Cerebellar cortex (tissue), 1 donor: ENCODE measurements at regions not wholly inside any gene's neighbourhood (a gene's known extent, or its start where the extent isn't known, plus 50 kb on each side); places are given as distances from the start of the nearest gene placed in this dataset.
"Not testable (repeated sequence)": the region's sequence is repeated elsewhere in the genome, so short reads cannot be mapped to it uniquely, and the experiment has no call there.

Experiments
- DNase-seq: peaks from one replicate; pipeline ENCODE4 v3.0.0-alpha.2; 2015; ENCODE audit warnings: low spot score

DNA sequence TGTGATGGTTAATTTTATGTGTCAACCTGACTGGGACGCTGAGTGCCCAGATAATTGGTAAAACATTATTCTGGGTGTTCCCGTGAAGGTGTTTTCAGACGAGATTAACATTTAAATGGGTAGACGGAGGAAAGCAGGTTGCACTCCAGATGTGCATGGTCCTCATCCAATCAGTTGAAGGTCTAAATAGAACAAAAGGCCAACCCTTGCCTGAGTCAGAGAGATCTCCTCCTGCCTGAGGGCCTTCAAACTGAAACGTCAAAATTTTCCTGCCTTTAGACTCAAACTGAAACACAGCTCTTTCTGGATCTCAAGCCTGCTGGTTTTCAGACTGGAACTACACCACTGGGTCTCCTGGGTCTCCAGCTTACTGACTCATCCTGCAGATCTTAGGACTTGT is 73.5 kb downstream of the NPIPA8 start:
- not testable (repeated sequence) for DNase-seq

DNA sequence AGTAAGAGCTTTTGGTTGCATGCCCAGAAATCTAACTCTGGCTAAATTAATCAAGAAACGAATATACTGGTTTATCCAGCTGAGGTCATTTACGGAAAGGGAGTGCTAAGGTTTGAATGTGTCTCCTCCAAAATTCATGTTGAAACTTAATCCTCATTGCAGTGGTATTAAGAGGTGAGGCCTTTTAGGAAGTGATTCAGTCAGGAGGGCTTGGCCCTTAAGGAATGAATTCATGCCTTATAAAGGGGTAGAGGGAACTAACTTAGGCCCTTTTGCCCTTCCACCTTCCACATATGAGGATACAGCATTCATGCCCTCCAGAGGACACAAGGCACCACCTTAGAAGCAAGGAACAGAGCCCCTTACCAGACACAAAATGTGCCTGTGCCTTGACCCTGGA is 74.7 kb downstream of the NPIPA8 start:
- DNase-seq: not testable (repeated sequence)

DNA sequence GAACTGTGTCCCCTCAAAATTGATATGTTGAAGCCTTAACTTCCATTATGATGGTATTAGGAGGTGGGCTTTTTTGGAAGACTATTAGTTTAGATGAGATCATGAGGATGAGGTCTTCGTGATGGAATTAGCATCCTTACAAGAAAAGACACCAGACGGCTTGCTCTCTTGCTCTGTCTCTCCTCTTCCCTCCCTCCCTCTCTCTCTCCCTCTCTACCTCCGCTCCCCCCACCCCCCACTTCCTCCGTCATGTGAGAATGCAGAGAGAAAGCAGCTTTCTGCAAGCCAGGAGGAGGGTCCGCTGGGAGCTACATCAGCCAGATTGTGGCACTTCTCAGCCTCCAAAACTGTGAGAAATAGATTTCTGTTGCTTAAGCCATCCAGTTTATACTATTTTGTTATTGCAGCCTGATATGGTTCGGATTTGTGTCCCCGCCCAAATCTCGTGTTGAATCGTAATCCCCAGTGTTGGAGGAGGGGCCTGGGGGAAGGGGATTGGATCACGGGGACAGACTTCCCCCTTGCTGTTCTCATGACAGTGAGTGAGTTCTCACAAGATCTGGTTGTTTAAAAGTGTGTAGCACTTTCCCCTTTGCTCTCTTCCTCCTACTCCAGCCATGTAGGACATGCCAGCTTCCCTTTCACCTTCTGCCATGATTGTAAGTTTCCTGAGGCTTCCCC is 76.9 kb downstream of the NPIPA8 start:
- DNase-seq: not testable (repeated sequence)

DNA sequence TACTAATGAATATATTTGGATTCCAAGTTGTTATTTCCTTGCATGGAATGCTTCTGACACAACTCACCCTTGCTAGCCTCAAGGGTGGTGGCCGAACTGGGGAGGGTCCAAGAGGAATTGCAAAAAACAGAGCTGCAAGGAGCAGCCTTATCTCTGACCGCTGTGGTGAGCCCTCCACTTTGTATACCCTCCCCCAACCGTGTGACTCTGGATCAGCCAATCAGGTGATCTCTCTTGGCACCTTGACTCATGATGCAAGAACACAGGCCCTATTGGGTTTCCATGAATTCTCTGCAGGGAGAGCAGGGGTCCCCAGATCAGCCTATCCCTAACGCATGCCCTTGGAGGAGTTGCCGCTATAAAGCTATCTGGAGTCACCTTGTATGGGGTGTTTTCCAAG is 83.6 kb downstream of the NPIPA8 start:
- DNase-seq: not testable (repeated sequence)

DNA sequence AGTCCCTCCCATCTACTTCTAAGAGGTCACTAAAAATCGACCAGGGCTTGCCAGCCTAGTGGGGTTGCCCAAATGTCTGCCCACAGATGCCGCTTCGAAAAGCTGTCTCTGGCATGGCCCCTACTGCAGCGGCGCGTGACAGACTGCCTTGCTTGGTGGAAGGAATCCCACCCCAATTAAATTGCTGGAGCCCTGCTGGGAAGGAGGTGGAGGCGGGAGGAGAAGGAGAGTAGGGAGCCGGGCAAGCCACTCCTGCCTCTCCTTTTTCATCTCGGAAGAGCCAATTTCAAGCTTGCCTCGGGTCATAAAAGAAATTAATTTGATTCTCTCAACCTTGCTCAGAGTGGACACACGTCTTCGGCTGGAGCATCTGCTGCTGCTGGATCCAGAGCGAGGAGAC is 106.0 kb downstream of the NPIPA8 start:
- not testable (repeated sequence) for DNase-seq

DNA sequence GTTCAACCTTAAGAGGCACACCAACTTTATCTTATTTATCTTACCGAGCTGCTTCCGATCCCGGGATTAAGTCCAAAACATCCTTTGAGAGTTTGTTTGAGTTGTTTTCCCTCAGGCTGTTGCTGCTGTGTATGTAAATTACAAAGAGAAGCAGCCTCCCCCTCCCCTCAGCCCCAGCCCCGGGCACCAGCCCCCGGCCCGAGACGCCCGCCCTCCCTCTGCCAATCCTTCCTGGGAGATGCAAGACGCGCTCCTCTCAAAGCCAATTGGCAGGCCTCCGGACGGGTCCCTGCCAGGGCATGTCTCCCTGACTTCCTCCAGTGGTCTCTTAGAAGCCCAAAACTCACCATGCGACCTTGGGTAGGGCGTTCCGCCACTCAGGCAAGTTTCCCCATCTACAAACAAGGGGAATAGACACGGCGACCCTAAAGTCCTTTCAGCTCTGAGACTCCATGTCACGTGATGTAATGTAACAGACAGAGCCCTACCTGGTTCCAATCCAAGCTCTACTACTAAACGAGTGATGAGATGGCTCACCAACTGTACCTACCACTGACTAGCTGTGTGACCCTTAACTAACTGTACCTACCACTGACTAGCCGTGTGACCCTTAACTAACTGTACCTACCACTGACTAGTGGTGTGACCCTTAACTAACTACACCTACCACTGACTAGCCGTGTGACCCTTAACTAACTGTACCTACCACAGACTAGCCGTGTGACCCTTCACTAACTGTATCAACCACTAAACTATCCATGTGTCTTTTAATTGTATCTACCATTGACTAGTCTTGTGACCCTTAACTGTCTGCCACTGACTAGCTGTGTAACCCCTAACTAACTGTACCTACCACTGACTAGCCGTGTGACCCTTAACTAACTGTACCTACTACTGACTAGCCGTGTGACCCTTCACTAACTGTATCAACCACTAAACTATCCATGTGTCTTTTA is 114.2 kb downstream of the NPIPA8 start:
- not testable (repeated sequence) for DNase-seq

DNA sequence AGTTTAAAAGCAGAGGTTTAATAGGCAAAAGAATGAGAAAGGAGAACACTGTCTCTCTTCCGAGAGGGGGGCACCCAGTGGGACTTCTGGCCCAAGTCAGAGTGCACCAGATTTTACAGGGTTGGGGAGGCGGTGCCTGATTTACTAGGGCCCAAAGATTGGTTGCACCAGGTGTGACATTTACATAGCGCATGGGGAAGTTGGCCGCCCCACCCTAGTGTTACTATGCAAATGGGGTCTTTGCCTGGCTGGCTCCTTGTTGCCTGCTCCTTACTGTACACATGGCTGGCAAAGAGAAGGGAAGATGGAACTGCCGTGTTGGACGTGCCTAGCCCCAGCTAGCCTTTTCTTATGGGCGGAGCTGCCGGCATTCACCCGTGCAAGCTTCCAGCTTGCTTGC is 118.8 kb downstream of the NPIPA8 start:
- not testable (repeated sequence) for DNase-seq

DNA sequence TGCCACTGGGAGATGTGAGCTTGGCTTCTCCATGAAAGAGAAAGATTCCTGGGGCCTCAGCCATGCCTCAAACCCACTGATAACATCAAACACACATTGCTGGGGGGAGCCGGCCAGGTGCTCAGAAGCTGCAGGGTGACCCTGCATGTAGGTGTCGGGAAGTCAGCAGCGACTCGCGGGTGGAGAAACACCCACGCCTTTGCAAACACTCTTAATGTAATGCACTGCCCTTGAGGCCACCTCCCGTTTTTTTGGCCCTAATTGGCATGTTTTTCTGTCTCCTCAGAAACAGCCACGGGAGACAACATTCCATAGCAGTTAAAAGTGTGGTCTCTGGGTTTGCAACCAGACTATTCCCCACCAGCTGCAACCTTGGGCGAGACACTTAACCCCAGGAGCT is 119.7 kb downstream of the NPIPA8 start:
- not testable (repeated sequence) for DNase-seq

DNA sequence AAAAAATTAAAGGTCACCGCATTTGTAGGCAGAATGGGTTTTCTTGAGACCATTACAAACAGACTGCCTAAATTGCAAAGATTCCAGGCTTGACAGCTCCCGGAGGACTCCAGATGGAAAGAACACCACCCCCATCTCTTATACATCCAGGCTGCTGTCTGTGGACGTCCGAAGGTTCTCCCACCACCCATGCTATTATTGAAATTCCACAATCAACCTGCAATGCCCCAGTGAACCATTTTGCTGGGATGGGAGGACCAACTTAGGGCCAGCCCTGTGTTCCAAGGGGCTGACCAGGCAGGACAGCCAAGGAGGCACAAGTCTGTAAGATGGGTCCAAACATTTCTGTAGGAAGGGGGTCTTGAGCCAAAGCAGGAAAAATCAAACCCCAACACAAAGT is 122.7 kb downstream of the NPIPA8 start:
- DNase-seq: not testable (repeated sequence)

DNA sequence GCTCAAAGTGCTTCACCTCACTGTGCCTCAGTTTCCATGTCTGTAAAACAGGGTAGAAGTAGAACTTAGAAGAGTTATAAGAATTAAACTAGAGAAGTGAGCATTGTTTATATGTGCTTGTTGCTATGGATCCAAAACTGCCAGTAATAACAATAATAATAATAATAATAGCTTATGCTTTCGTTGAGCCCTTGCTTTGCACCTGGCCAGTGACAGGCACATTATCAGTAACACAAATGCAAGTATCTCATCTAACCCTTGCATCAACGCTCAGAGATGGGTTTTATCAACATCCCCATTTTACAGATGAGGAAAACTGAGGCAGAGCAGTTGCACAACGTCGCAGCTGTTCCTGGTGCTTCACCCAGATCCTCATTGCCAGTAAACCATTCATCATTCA is 125.0 kb downstream of the NPIPA8 start:
- not testable (repeated sequence) for DNase-seq

DNA sequence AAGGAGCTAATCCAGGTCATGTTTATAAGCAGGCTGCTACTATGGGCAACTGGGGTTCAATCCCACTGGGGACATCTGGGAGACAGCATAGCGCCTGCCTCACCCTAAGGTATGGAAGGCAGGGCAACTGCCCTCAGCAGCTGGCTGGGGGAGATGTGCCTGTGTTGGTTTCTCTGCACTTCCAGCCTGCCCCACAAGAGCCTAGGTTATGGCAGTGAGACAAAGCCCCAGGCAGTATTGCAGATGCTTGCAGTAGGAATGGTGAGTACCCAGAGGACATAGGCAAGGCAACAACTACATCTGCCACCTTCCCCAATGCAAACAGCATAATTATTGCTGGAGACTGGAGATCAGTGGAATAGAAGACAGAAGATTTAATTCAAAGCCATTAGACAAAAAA is 131.8 kb downstream of the NPIPA8 start:
- DNase-seq: not testable (repeated sequence)

DNA sequence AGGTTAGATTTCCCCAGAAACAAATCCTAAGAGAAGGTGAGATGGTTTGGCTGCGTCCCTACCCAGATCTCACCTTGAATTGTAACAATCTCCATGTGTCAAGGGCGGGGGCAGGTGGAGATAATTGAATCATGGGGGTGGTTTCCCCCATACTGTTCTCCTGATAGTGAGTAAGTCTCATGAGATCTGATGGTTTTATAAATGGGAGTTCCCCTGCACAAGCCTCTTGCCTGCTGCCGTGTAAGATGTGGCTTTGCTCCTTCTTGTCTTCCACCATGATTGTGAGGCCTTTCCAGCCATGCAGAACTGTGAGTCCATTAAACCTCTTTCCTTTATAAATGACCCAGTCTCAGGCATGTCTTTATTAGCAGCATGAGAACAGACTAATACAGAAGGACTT is 132.2 kb downstream of the NPIPA8 start:
- not testable (repeated sequence) for DNase-seq

DNA sequence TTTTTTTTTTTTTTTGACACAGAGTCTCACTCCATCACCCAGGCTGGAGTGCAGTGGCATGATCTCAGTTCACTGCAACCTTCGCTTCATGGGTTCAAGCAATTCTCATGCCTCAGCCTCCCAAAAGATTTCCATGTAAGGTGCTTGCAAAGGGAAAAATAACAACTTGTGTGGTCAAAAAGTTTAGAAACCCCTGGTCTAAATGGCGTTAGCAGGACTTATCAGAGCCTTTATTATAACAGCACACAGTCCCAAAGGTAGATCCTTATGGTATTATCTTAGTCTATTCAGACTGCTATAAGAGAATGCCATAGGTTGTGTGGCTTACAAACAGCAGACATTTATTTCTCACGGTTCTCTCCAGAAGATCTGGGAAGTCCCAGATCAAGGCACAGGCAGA is 135.0 kb downstream of the NPIPA8 start:
- not testable (repeated sequence) for DNase-seq

DNA sequence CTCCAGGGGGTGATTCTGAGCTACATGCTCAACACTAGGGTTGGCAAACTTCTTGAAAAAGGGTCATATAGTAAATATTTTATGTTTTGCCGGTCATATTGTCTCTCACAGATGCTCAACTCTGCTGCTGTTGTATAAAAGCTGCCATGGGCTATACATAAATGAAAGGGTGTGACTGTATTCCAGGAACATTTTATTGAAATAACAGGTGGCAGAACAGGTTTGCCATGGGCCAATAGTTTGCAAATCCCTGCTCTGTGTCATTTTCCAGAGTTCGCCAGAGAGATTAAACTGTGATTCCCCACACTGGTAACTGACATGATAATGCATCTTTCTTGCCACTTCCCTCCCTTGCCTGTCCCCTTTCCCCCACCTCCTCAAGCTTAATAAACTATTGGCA is 144.1 kb downstream of the NPIPA8 start:
- not testable (repeated sequence) for DNase-seq

DNA sequence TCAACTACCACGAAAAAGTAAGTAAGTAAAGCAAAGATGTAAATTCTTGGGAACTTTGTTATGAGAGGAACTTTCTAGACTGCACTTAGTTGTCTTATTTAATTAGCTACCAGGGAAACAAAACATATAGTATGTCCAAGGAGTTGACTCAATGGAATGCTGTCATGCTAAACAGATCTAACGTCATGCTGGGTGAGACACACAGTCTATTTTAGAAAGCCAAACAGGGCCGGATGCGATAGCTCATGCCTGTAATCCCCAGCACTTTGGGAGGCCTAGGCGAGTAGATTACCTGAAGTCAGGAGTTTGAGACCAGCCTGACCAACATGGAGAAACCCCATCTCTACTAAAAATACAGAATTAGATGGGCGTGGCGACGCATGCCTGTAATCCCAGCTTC is 146.4 kb downstream of the NPIPA8 start:
- not testable (repeated sequence) for DNase-seq

DNA sequence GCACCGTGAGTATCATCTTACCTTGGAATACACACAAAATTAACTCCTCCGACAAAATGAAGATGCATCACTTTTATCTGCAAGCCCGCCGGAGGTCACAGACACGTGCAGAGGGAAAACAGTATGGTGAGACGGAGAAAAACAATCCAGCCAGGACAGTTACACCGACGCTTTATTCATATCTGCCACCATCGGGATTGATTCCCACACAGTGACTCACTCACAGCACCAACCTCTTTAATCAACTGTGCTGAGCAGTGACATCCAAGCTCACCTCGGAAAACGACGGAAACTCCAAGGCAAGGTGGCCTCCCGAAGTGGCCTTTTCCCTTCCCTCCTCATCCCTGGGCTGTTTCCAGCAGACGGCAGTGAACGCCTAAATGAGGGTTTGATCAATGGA is 151.8 kb downstream of the NPIPA8 start:
- DNase-seq: not testable (repeated sequence)

DNA sequence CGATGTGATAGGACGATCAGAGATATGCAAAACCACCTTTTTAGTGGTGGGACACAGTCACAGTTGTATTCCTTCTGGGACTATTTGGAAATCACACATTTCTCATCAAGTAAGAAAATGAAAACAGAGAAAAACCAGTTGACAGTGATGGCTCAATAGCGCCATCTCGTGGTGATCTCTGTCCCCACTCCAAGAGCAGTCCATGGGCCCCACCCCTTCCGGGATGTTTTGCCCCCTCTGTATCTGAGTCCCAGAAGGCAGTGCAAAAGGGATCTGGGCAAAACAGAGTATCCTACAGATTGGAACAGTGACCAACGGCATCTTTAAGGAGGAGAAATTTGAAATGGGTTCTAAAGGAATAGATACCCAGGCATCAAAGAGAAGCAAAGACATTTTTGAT is 155.5 kb downstream of the NPIPA8 start:
- not testable (repeated sequence) for DNase-seq

DNA sequence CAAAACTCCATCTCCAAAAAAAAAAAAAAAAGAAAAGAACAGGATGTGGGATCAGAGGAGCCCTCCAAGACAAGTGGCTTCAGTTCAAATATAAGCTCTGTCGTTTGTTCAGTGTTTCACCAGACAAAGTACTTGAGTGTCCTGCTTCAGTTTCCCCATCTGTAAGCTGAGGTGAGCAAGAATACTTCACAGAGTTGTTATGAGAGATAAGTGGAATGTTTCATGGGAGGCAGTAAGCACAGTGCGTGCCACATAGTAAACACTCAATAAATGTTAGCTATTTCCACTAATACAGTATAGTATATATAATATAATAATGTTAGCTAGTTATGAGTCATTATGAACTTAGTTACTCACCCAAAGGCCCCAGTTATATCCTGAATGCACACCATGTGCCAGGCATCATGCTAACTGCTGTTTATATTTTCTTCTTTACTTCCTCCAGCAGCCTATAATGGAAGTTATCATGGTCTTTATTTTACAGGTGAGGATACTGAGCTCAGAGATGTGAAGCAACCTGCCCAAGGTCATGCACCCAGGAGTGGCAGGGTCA is 162.5 kb downstream of the NPIPA8 start:
- not testable (repeated sequence) for DNase-seq

DNA sequence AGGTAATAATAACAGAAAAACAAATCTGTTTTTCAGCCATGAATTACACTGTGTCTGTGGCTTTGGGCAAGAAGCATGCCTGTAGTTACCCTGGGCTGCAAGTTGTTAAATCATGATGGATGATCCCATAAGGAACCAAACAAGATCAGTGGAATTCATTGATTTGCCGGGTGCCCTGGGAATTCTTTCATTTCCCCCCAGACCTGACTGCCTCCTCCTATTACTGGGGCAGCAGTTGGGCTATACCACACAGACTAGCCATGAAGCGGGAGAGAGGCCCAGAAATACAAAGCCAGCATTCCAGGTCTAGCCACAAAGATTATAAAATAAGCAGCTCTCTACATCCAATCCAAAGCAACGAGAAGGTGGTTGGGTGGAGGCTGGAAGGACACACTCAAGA is 174.2 kb downstream of the NPIPA8 start:
- not testable (repeated sequence) for DNase-seq

DNA sequence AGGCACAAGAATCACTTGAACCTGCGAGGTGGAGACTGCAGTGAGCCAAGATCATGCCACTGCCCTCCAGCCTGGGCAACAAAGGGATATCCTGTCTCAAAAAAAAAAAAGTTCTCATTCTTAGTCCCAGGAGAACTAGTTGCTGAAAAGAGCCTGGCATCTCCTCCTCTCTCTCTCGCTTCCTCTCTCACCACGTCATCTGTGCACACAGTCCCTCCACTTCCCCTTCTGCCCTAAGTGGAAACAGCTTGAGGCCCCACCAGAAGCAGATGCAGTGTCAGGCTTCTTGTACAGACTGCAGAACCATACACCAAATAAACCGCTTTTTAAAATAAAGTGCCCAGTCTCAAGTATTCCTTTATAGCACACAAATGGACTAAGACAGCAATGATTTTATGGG is 175.3 kb downstream of the NPIPA8 start:
- DNase-seq: not testable (repeated sequence)

DNA sequence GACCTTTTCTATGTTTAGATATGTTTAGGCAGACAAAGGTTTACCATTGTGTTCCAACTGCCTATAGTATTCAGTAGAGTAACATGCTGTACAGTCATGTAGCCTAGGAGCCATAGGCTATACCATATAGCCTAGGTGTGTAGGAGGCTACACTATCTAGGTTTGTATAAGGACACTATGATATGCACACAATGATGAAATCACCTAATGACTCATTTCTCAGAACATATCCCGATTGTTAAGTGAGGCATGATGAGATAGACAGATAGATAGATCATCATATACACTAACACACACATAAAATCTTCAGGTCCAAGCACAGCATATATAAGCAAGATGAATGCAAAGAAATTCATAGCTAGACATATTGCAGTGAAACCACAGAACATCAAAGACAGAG is 177.4 kb downstream of the NPIPA8 start:
- DNase-seq: not testable (repeated sequence)

DNA sequence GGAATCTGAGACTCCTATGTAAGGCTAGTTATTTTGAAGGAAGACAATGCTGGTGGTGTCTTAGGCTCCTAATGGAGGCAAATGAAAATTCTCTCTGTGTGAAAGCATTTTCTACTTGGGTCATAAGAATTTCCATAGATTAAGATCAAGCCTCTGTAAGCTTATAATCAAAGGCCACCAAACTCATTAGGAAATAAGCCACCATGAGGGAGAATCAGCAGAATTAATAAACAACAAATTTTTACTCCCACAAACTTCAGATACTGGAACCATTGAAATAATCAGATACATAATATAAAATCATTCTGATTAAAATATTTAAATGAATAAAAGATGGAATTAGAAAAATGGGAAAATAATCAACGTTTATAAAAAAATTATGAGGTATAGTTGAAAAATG is 178.7 kb downstream of the NPIPA8 start:
- not testable (repeated sequence) for DNase-seq

DNA sequence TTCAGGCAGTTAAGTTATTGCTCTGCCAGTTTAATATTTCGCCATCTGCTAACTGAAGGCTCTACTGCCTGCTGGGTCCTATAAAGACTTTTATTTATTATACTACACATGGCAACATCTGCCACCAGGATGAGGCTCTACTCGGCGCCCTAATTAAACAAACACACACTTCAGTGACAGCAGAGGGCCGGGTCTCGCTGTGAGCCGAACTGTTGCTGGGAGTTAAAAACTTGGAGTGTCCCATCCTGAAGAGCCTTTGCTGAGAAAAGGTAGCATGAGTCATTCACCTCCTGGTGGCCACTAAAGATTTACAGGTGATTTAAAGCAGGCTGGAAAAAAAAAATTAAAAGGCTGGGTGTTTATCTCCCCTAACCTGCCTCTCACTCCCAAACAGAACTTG is 183.7 kb downstream of the NPIPA8 start:
- not testable (repeated sequence) for DNase-seq
